Colonic mucosa (tissue), 4 donors: ENCODE measurements at regions not wholly inside any gene's neighbourhood (a gene's known extent, or its start where the extent isn't known, plus 50 kb on each side); places are given as distances from the start of the nearest gene placed in this dataset.
A peak's percentile ranks its signal among the peaks of the same experiment; 100 is the strongest.

Experiments
- DNase-seq: peaks from one replicate; pipeline ENCODE4 v3.0.0-alpha.2; 2020
- H3K27ac ChIP-seq: fragments of 200-600 bp; one replicate; pipeline ENCODE4 v1.8.0; 2021
- H3K27me3 ChIP-seq: fragments of 200-600 bp; one replicate; pipeline ENCODE4 v1.8.0; 2021
- H3K36me3 ChIP-seq: fragments of 200-600 bp; one replicate; pipeline ENCODE4 v1.8.0; 2021
- H3K4me1 ChIP-seq: fragments of 200-600 bp; one replicate; pipeline ENCODE4 v1.8.0; 2021; ENCODE audit warnings: mild to moderate bottlenecking
- H3K4me3 ChIP-seq: fragments of 200-600 bp; one replicate; pipeline ENCODE4 v1.8.0; 2021
- H3K9ac ChIP-seq, 2 donors: one replicate each; pipeline ENCODE4 v1.7.0; 2013; ENCODE audit warnings: control low read depth in 2 of 2, low read depth in 2 of 2, low read length in 2 of 2
- H3K9me3 ChIP-seq: fragments of 200-600 bp; one replicate; pipeline ENCODE4 v1.8.0; 2021
- CTCF ChIP-seq: fragments of 200-600 bp; IDR thresholded peaks from one replicate; pipeline ENCODE4 v1.8.0; 2022; ENCODE audit warnings: antibody characterized with exemption, mild to moderate bottlenecking
- intact Hi-C: fragments of 100-400 bp; cut with DNase I; formaldehyde crosslinking; loops from one replicate; pipeline ENCODE4 v1.14.1; 2022
- donor health status: healthy.
- donor health status: DM: no; HTN: no; CAD: no.
- donor health status: DM: no; HTN: no; CAD: no.

- H3K36me3 ChIP-seq, result no peaks in the 10 kb centered on the region
- DNase-seq, result no peak
- no peaks in the 10 kb centered on the region for H3K4me1 ChIP-seq
- peak overlapping the region; percentile 1 to 66 for H3K9ac ChIP-seq
- intact Hi-C loops, result no loop called here
- no peak overlapping the region for H3K27ac ChIP-seq
- H3K9me3 ChIP-seq, result no peaks in the 10 kb centered on the region
- H3K4me3 ChIP-seq, result peak overlapping the region; percentile 41
- H3K27me3 ChIP-seq, result no peaks in the 10 kb centered on the region
- no peak for TF ChIP-seq CTCF
These were observed 109.4 kb upstream of the CCND2 start for GRCh38 chr12:4164188-4164558.

GRCh38 chr12:4161718-4162117, 111.8 kb upstream of the CCND2 start:
- H3K27me3 ChIP-seq, result no peaks in the 10 kb centered on the region
- no peak overlapping the region for H3K9ac ChIP-seq
- DNase-seq, result no peak
- H3K36me3 ChIP-seq, result no peaks in the 10 kb centered on the region
- intact Hi-C loops, result no loop called here
- no peaks in the 10 kb centered on the region for H3K4me1 ChIP-seq
- H3K4me3 ChIP-seq, result no peak overlapping the region
- H3K27ac ChIP-seq, result no peak overlapping the region
- no peaks in the 10 kb centered on the region for H3K9me3 ChIP-seq
- no peak for TF ChIP-seq CTCF

- no peaks in the 10 kb centered on the region for H3K27me3 ChIP-seq
- no peak for DNase-seq
- no peak overlapping the region for H3K27ac ChIP-seq
- intact Hi-C loops, result no loop called here
- no peak for TF ChIP-seq CTCF
- no peaks in the 10 kb centered on the region for H3K9me3 ChIP-seq
- H3K9ac ChIP-seq, result no peak overlapping the region
- no peak overlapping the region for H3K4me3 ChIP-seq
- H3K36me3 ChIP-seq, result no peaks in the 10 kb centered on the region
- H3K4me1 ChIP-seq, result no peaks in the 10 kb centered on the region
These were observed 113.1 kb upstream of the CCND2 start for GRCh38 chr12:4160314-4161040.

- Histone ChIP-seq H3K4me1 (no peaks in the 10 kb centered on the region), H3K27me3 (no peaks in the 10 kb centered on the region), H3K9ac (no peak overlapping the region), H3K36me3 (no peaks in the 10 kb centered on the region), H3K27ac (no peak overlapping the region), H3K4me3 (no peak overlapping the region), H3K9me3 (no peaks in the 10 kb centered on the region)
- intact Hi-C loops, result no loop called here
- no peak for DNase-seq
- TF ChIP-seq CTCF, result no peak
These were observed 113.7 kb upstream of the CCND2 start for GRCh38 chr12:4159851-4160250.

- DNase-seq, result no peak
- intact Hi-C loops, result no loop called here
- no peak overlapping the region for H3K4me3 ChIP-seq
- H3K27ac ChIP-seq, result no peak overlapping the region
- H3K27me3 ChIP-seq, result no peaks in the 10 kb centered on the region
- no peak overlapping the region for H3K9ac ChIP-seq
- no peaks in the 10 kb centered on the region for H3K36me3 ChIP-seq
- peaks cover 11% of the 10 kb centered on the region for H3K4me1 ChIP-seq
- TF ChIP-seq CTCF, result no peak
- no peaks in the 10 kb centered on the region for H3K9me3 ChIP-seq
These were observed 115.3 kb upstream of the CCND2 start for GRCh38 chr12:4158306-4158705.
